SKM-1 treated with dmso at 0.1 percent for 144 hours (cell line): ENCODE measurements at regions not wholly inside any gene's neighbourhood (a gene's known extent, or its start where the extent isn't known, plus 50 kb on each side); places are given as distances from the start of the nearest gene placed in this dataset.
"Not testable (repeated sequence)": the region's sequence is repeated elsewhere in the genome, so short reads cannot be mapped to it uniquely, and the experiment has no call there.

Experiments used
- DNase-seq: peaks from one replicate; lab custom pipeline; 2025; ENCODE audit not compliant: unreplicated experiment; lab: John Stamatoyannopoulos, UW

- DNase-seq = no peak
These were observed 56.3 kb upstream of the PRDM9 start for GRCh38 chr5:23451156-23451555.

- no peak for DNase-seq
These were observed 57.2 kb upstream of the PRDM9 start for GRCh38 chr5:23450187-23450586.

- DNase-seq = no peak
These were observed 58.8 kb upstream of the PRDM9 start for GRCh38 chr5:23448627-23449026.

- no peak for DNase-seq
These were observed 61.0 kb upstream of the PRDM9 start for GRCh38 chr5:23446424-23446823.

GRCh38 chr5:23445573-23445972, 61.8 kb upstream of the PRDM9 start:
- DNase-seq = no peak

GRCh38 chr5:23440703-23441102, 66.7 kb upstream of the PRDM9 start:
- no peak for DNase-seq

- DNase-seq = no peak
These were observed 70.4 kb upstream of the PRDM9 start for GRCh38 chr5:23437011-23437410.

- DNase-seq = no peak
These were observed 73.7 kb upstream of the PRDM9 start for GRCh38 chr5:23433534-23434315.

GRCh38 chr5:23428705-23429104, 78.7 kb upstream of the PRDM9 start:
- DNase-seq = no peak

GRCh38 chr5:23420214-23420613, 87.2 kb upstream of the PRDM9 start:
- not testable (repeated sequence) for DNase-seq

GRCh38 chr5:23419115-23419514, 88.3 kb upstream of the PRDM9 start:
- no peak for DNase-seq

GRCh38 chr5:23412515-23412914, 94.9 kb upstream of the PRDM9 start:
- DNase-seq = no peak

- DNase-seq = no peak
These were observed 95.4 kb upstream of the PRDM9 start for GRCh38 chr5:23411994-23412393.

- no peak for DNase-seq
These were observed 96.2 kb upstream of the PRDM9 start for GRCh38 chr5:23411200-23411599.

GRCh38 chr5:23410775-23411174, 96.6 kb upstream of the PRDM9 start:
- DNase-seq = not testable (repeated sequence)

- DNase-seq = no peak
These were observed 101.9 kb upstream of the PRDM9 start for GRCh38 chr5:23405316-23406068.

GRCh38 chr5:23402585-23402984, 104.8 kb upstream of the PRDM9 start:
- DNase-seq = no peak

GRCh38 chr5:23400951-23401350, 106.5 kb upstream of the PRDM9 start:
- no peak for DNase-seq

- DNase-seq = no peak
These were observed 111.1 kb upstream of the PRDM9 start for GRCh38 chr5:23396346-23396745.

GRCh38 chr5:23389291-23390101, 117.9 kb upstream of the PRDM9 start:
- DNase-seq = no peak

GRCh38 chr5:23385036-23385435, 122.4 kb upstream of the PRDM9 start:
- no peak for DNase-seq

GRCh38 chr5:23372177-23372576, 135.2 kb upstream of the PRDM9 start:
- DNase-seq = no peak
